IPS-15b (cell line): ENCODE measurements at regions not wholly inside any gene's neighbourhood (a gene's known extent, or its start where the extent isn't known, plus 50 kb on each side); places are given as distances from the start of the nearest gene placed in this dataset.

Source experiments
- H3K27me3 ChIP-seq: one replicate; pipeline ENCODE4 v1.6.1; 2013; ENCODE audit warnings: low read length; ENCODE audit not compliant: control insufficient read depth, insufficient read depth
- H3K36me3 ChIP-seq: one replicate; pipeline ENCODE4 v1.6.1; 2013; ENCODE audit warnings: low read length; ENCODE audit not compliant: control insufficient read depth, insufficient read depth
- H3K4me1 ChIP-seq: one replicate; pipeline ENCODE4 v1.6.1; 2013; ENCODE audit warnings: mild to moderate bottlenecking, low read length; ENCODE audit not compliant: control insufficient read depth, insufficient read depth
- H3K4me3 ChIP-seq: one replicate; pipeline ENCODE4 v1.5.1; 2013; ENCODE audit warnings: low read depth, low read length
- H3K9ac ChIP-seq: one replicate; pipeline ENCODE4 v1.6.1; 2013; ENCODE audit warnings: low read depth, mild to moderate bottlenecking, low read length
- H3K9me3 ChIP-seq: one replicate; pipeline ENCODE4 v1.6.1; 2013; ENCODE audit warnings: mild to moderate bottlenecking, low read length; ENCODE audit not compliant: control insufficient read depth, insufficient read depth

GRCh38 chr12:58557661-58558060 is 362.6 kb downstream of the LRIG3 start:
- H3K9me3 ChIP-seq = no peaks in the 10 kb centered on the region
- no peak overlapping the region for H3K9ac ChIP-seq
- H3K4me1 ChIP-seq = no peaks in the 10 kb centered on the region
- H3K36me3 ChIP-seq = no peaks in the 10 kb centered on the region
- no peak overlapping the region for H3K4me3 ChIP-seq
- no peaks in the 10 kb centered on the region for H3K27me3 ChIP-seq

- no peak overlapping the region for H3K4me3 ChIP-seq
- H3K27me3 ChIP-seq = no peaks in the 10 kb centered on the region
These were observed 356.7 kb downstream of the LRIG3 start for GRCh38 chr12:58563621-58564020.

GRCh38 chr12:58564721-58565120 is 355.6 kb downstream of the LRIG3 start:
- no peaks in the 10 kb centered on the region for H3K4me1 ChIP-seq
- H3K4me3 ChIP-seq = no peak overlapping the region
- no peaks in the 10 kb centered on the region for H3K27me3 ChIP-seq
- no peaks in the 10 kb centered on the region for H3K9me3 ChIP-seq
- H3K9ac ChIP-seq = no peak overlapping the region
- H3K36me3 ChIP-seq = no peaks in the 10 kb centered on the region

More at GRCh38 chr12:58563621-58564020, 356.7 kb downstream of the LRIG3 start:
- Histone ChIP-seq H3K36me3 (no peaks in the 10 kb centered on the region), H3K9me3 (no peaks in the 10 kb centered on the region), H3K9ac (no peak overlapping the region), H3K4me1 (no peaks in the 10 kb centered on the region)

GRCh38 chr12:58566599-58566998 is 353.7 kb downstream of the LRIG3 start:
- H3K4me1 ChIP-seq = no peaks in the 10 kb centered on the region
- no peaks in the 10 kb centered on the region for H3K36me3 ChIP-seq
- H3K27me3 ChIP-seq = no peaks in the 10 kb centered on the region
- H3K9ac ChIP-seq = no peak overlapping the region
- no peaks in the 10 kb centered on the region for H3K9me3 ChIP-seq
- H3K4me3 ChIP-seq = no peak overlapping the region

GRCh38 chr12:58567189-58567588 is 353.1 kb downstream of the LRIG3 start:
- Histone ChIP-seq H3K9ac (no peak overlapping the region), H3K4me3 (no peak overlapping the region), H3K36me3 (no peaks in the 10 kb centered on the region)

GRCh38 chr12:58570411-58570810 is 349.9 kb downstream of the LRIG3 start:
- no peak overlapping the region for H3K4me3 ChIP-seq
- no peaks in the 10 kb centered on the region for H3K27me3 ChIP-seq
- H3K36me3 ChIP-seq = no peaks in the 10 kb centered on the region
- no peak overlapping the region for H3K9ac ChIP-seq
- H3K4me1 ChIP-seq = no peaks in the 10 kb centered on the region
- H3K9me3 ChIP-seq = no peaks in the 10 kb centered on the region

More at GRCh38 chr12:58567189-58567588, 353.1 kb downstream of the LRIG3 start:
- H3K4me1 ChIP-seq = no peaks in the 10 kb centered on the region
- H3K9me3 ChIP-seq = no peaks in the 10 kb centered on the region
- no peaks in the 10 kb centered on the region for H3K27me3 ChIP-seq

- no peaks in the 10 kb centered on the region for H3K4me1 ChIP-seq
- no peak overlapping the region for H3K9ac ChIP-seq
- H3K9me3 ChIP-seq = no peaks in the 10 kb centered on the region
- no peaks in the 10 kb centered on the region for H3K27me3 ChIP-seq
- no peaks in the 10 kb centered on the region for H3K36me3 ChIP-seq
- H3K4me3 ChIP-seq = no peak overlapping the region
These were observed 345.0 kb downstream of the LRIG3 start for GRCh38 chr12:58575256-58575655.

GRCh38 chr12:58576081-58576480 is 344.2 kb downstream of the LRIG3 start:
- H3K9ac ChIP-seq = no peak overlapping the region
- H3K36me3 ChIP-seq = no peaks in the 10 kb centered on the region
- no peaks in the 10 kb centered on the region for H3K4me1 ChIP-seq
- H3K27me3 ChIP-seq = no peaks in the 10 kb centered on the region
- no peaks in the 10 kb centered on the region for H3K9me3 ChIP-seq
- no peak overlapping the region for H3K4me3 ChIP-seq

- Histone ChIP-seq H3K9me3 (no peaks in the 10 kb centered on the region), H3K27me3 (no peaks in the 10 kb centered on the region), H3K4me3 (no peak overlapping the region), H3K9ac (no peak overlapping the region), H3K36me3 (no peaks in the 10 kb centered on the region), H3K4me1 (no peaks in the 10 kb centered on the region)
These were observed 343.4 kb downstream of the LRIG3 start for GRCh38 chr12:58576916-58577315.

GRCh38 chr12:58580095-58580494 is 340.2 kb downstream of the LRIG3 start:
- Histone ChIP-seq H3K4me1 (no peaks in the 10 kb centered on the region), H3K9me3 (no peaks in the 10 kb centered on the region), H3K27me3 (no peaks in the 10 kb centered on the region), H3K9ac (no peak overlapping the region), H3K4me3 (no peak overlapping the region), H3K36me3 (no peaks in the 10 kb centered on the region)

GRCh38 chr12:58583529-58583928 is 336.8 kb downstream of the LRIG3 start:
- Histone ChIP-seq H3K36me3 (no peaks in the 10 kb centered on the region), H3K4me3 (no peak overlapping the region), H3K4me1 (no peaks in the 10 kb centered on the region), H3K9me3 (no peaks in the 10 kb centered on the region), H3K27me3 (no peaks in the 10 kb centered on the region), H3K9ac (no peak overlapping the region)

- no peaks in the 10 kb centered on the region for H3K27me3 ChIP-seq
- H3K4me1 ChIP-seq = no peaks in the 10 kb centered on the region
- H3K9me3 ChIP-seq = no peaks in the 10 kb centered on the region
- no peak overlapping the region for H3K9ac ChIP-seq
- no peaks in the 10 kb centered on the region for H3K36me3 ChIP-seq
- no peak overlapping the region for H3K4me3 ChIP-seq
These were observed 336.4 kb downstream of the LRIG3 start for GRCh38 chr12:58583940-58584339.

GRCh38 chr12:58584880-58585279 is 335.4 kb downstream of the LRIG3 start:
- H3K9ac ChIP-seq = no peak overlapping the region
- no peaks in the 10 kb centered on the region for H3K36me3 ChIP-seq
- no peaks in the 10 kb centered on the region for H3K4me1 ChIP-seq
- no peaks in the 10 kb centered on the region for H3K9me3 ChIP-seq
- no peaks in the 10 kb centered on the region for H3K27me3 ChIP-seq
- H3K4me3 ChIP-seq = no peak overlapping the region
